Naive thymus-derived CD4-positive, alpha-beta T cell (primary cell): ENCODE measurements at regions not wholly inside any gene's neighbourhood (a gene's known extent, or its start where the extent isn't known, plus 50 kb on each side); places are given as distances from the start of the nearest gene placed in this dataset.

Source experiments
- ATAC-seq: fragments of 150-1000 bp; cut with Tn5 transposase; 2 replicates; pipeline ENCODE4 v1.10.0; 2021; ENCODE audit warnings: mild to moderate bottlenecking, moderate library complexity
- CTCF ChIA-PET: fragments of 350-600 bp; sonication (Branson Sonifier 250); formaldehyde crosslinking; loops from one replicate; lab custom pipeline; 2021; ENCODE audit warnings: antibody characterized with exemption; lab: Charles Lee
- POLR2A ChIA-PET: fragments of 350-600 bp; sonication (Branson Sonifier 250); formaldehyde crosslinking; loops from one replicate; lab custom pipeline; 2021; ENCODE audit warnings: antibody characterized with exemption, inconsistent platforms; lab: Charles Lee
- DNase-seq, 9 donors: peaks; one replicate each; pipeline versions ENCODE4 v3.0.0 to v3.0.0-alpha.2; 2020 to 2022; ENCODE audit warnings: mixed read lengths in 1 of 9
- H3K27ac ChIP-seq: one replicate; pipeline ENCODE4 v1.7.0; 2013; ENCODE audit warnings: mild to moderate bottlenecking, low read depth, low read length, moderate library complexity
- H3K27me3 ChIP-seq, 2 donors: one replicate each; pipeline ENCODE4 v1.7.0; 2013; ENCODE audit warnings: low read length in 2 of 2, mild to moderate bottlenecking in 2 of 2, moderate library complexity in 2 of 2; ENCODE audit not compliant: control insufficient read depth in 2 of 2, insufficient read depth in 2 of 2
- H3K36me3 ChIP-seq, 3 experiments: 1 replicate in 2 of 3; 2 replicates in 1 of 3; pipeline ENCODE4 v1.7.0; 2013; ENCODE audit warnings: low read length in 3 of 3, mild to moderate bottlenecking in 3 of 3, moderate library complexity in 1 of 3; ENCODE audit not compliant: insufficient read depth in 3 of 3, control insufficient read depth in 2 of 3
- H3K4me1 ChIP-seq, 2 donors: one replicate each; pipeline ENCODE4 v1.7.0; 2013; ENCODE audit warnings: low read length in 2 of 2, mild to moderate bottlenecking in 2 of 2, moderate library complexity in 1 of 2; ENCODE audit not compliant: control insufficient read depth in 2 of 2, insufficient read depth in 2 of 2
- H3K4me3 ChIP-seq: 2 replicates; pipeline ENCODE4 v1.7.0; 2013; ENCODE audit warnings: mild to moderate bottlenecking, low read length
- H3K9me3 ChIP-seq, 3 experiments: 1 replicate in 2 of 3; 2 replicates in 1 of 3; pipeline ENCODE4 v1.7.0; 2013; ENCODE audit warnings: low read length in 3 of 3; ENCODE audit not compliant: control insufficient read depth in 2 of 3
- H3K27ac Mint-ChIP-seq, 9 donors: one replicate each; pipeline ENCODE4 v1.8.0; 2020 to 2022; ENCODE audit warnings: mixed read lengths in 9 of 9, mild to moderate bottlenecking in 8 of 9, moderate library complexity in 5 of 9, inconsistent platforms in 2 of 9
- H3K27me3 Mint-ChIP-seq, 5 donors: one replicate each; pipeline ENCODE4 v1.8.0; 2021 to 2022; ENCODE audit warnings: mixed read lengths in 5 of 5, mild to moderate bottlenecking in 1 of 5
- H3K36me3 Mint-ChIP-seq, 5 donors: one replicate each; pipeline ENCODE4 v1.8.0; 2020 to 2022; ENCODE audit warnings: mixed read lengths in 5 of 5, mild to moderate bottlenecking in 3 of 5, inconsistent platforms in 1 of 5
- H3K4me1 Mint-ChIP-seq, 7 donors: one replicate each; pipeline ENCODE4 v1.8.0; 2020 to 2022; ENCODE audit warnings: mixed read lengths in 7 of 7, mild to moderate bottlenecking in 3 of 7, inconsistent platforms in 1 of 7
- H3K4me3 Mint-ChIP-seq, 10 donors: one replicate each; pipeline ENCODE4 v1.8.0; 2020 to 2022; ENCODE audit warnings: mild to moderate bottlenecking in 10 of 10, mixed read lengths in 10 of 10, moderate library complexity in 6 of 10, inconsistent platforms in 2 of 10
- H3K9me3 Mint-ChIP-seq, 11 donors: one replicate each; pipeline ENCODE4 v1.8.0; 2020 to 2022; ENCODE audit warnings: mixed read lengths in 11 of 11, mild to moderate bottlenecking in 4 of 11, inconsistent platforms in 1 of 11, moderate library complexity in 1 of 11
- intact Hi-C, 2 donors: fragments of 100-400 bp; cut with micrococcal nuclease; formaldehyde crosslinking; loops; one replicate each; pipeline ENCODE4 v1.15.1; 2023

GRCh38 chr4:11074581-11075241 is 354.0 kb downstream of the HS3ST1 start:
- no peak overlapping the region for H3K27ac Mint-ChIP-seq
- ChIA-PET CTCF (no interaction called here), POLR2A (no interaction called here)
- no peaks in the 10 kb centered on the region for H3K36me3 Mint-ChIP-seq
- H3K27me3 Mint-ChIP-seq: peaks cover 0 to 3% (median 0%) of the 10 kb centered on the region in 5 donors
- H3K4me1 Mint-ChIP-seq: peaks cover 0 to 2% (median 0%) of the 10 kb centered on the region in 7 donors
- H3K27ac ChIP-seq: no peak overlapping the region
- no peak for DNase-seq
- H3K36me3 ChIP-seq: no peaks in the 10 kb centered on the region
- H3K27me3 ChIP-seq: no peaks in the 10 kb centered on the region
- no peaks in the 10 kb centered on the region for H3K4me1 ChIP-seq
- no peak overlapping the region for H3K4me3 ChIP-seq
- H3K9me3 Mint-ChIP-seq: peaks cover 0 to 3% (median 0%) of the 10 kb centered on the region in 11 donors
- intact Hi-C loops: no loop called here
- H3K9me3 ChIP-seq: no peaks in the 10 kb centered on the region
- ATAC-seq: no peak
- H3K4me3 Mint-ChIP-seq: no peak overlapping the region

- H3K4me1 ChIP-seq: no peaks in the 10 kb centered on the region
- Mint-ChIP-seq H3K9me3 (peaks cover 0 to 3% (median 0%) of the 10 kb centered on the region in 11 donors), H3K27ac (no peak overlapping the region), H3K36me3 (no peaks in the 10 kb centered on the region), H3K4me1 (peaks cover 0 to 2% (median 0%) of the 10 kb centered on the region in 7 donors), H3K4me3 (no peak overlapping the region), H3K27me3 (peaks cover 0 to 5% (median 0%) of the 10 kb centered on the region in 5 donors)
- ChIA-PET POLR2A (no interaction called here), CTCF (no interaction called here)
- H3K27me3 ChIP-seq: no peaks in the 10 kb centered on the region
- H3K9me3 ChIP-seq: no peaks in the 10 kb centered on the region
- intact Hi-C loops: no loop called here
- no peaks in the 10 kb centered on the region for H3K36me3 ChIP-seq
- ATAC-seq (no peak), DNase-seq (no peak)
- no peak overlapping the region for H3K27ac ChIP-seq
- H3K4me3 ChIP-seq: no peak overlapping the region
Measured at GRCh38 chr4:11073621-11074051, 355.1 kb downstream of the HS3ST1 start.

GRCh38 chr4:11072999-11073398 is 355.7 kb downstream of the HS3ST1 start:
- no peaks in the 10 kb centered on the region for H3K9me3 ChIP-seq
- ATAC-seq (no peak), DNase-seq (no peak)
- peaks cover 0 to 2% (median 0%) of the 10 kb centered on the region in 7 donors for H3K4me1 Mint-ChIP-seq
- H3K27me3 ChIP-seq: no peaks in the 10 kb centered on the region
- no peak overlapping the region for H3K4me3 ChIP-seq
- peaks cover 0 to 3% (median 0%) of the 10 kb centered on the region in 11 donors for H3K9me3 Mint-ChIP-seq
- H3K27ac ChIP-seq: no peak overlapping the region
- no peaks in the 10 kb centered on the region for H3K4me1 ChIP-seq
- no peak overlapping the region for H3K27ac Mint-ChIP-seq
- peaks cover 0 to 8% (median 0%) of the 10 kb centered on the region in 5 donors for H3K27me3 Mint-ChIP-seq
- ChIA-PET CTCF (no interaction called here), POLR2A (no interaction called here)
- intact Hi-C loops: no loop called here
- H3K4me3 Mint-ChIP-seq: no peak overlapping the region
- no peaks in the 10 kb centered on the region for H3K36me3 Mint-ChIP-seq
- H3K36me3 ChIP-seq: no peaks in the 10 kb centered on the region

- ChIA-PET CTCF (no interaction called here), POLR2A (no interaction called here)
- ATAC-seq: no peak
- Histone ChIP-seq H3K4me3 (no peak overlapping the region), H3K9me3 (no peaks in the 10 kb centered on the region), H3K4me1 (no peaks in the 10 kb centered on the region), H3K27ac (no peak overlapping the region), H3K36me3 (no peaks in the 10 kb centered on the region), H3K27me3 (no peaks in the 10 kb centered on the region)
- Mint-ChIP-seq H3K9me3 (peaks cover 0 to 3% (median 0%) of the 10 kb centered on the region in 11 donors), H3K27me3 (peaks cover 0 to 8% (median 0%) of the 10 kb centered on the region in 5 donors), H3K4me1 (peaks cover 0 to 2% (median 0%) of the 10 kb centered on the region in 7 donors), H3K27ac (no peak overlapping the region), H3K4me3 (no peak overlapping the region), H3K36me3 (no peaks in the 10 kb centered on the region)
- intact Hi-C loops: no loop called here
- DNase-seq: no peak
Measured at GRCh38 chr4:11072463-11072862, 356.2 kb downstream of the HS3ST1 start.

GRCh38 chr4:11070813-11071212 is 357.9 kb downstream of the HS3ST1 start:
- Mint-ChIP-seq H3K36me3 (no peaks in the 10 kb centered on the region), H3K27me3 (peaks cover 0 to 8% (median 0%) of the 10 kb centered on the region in 5 donors), H3K4me1 (peaks cover 0 to 5% (median 0%) of the 10 kb centered on the region in 7 donors), H3K9me3 (peaks cover 0 to 4% (median 0%) of the 10 kb centered on the region in 11 donors), H3K27ac (no peak overlapping the region), H3K4me3 (no peak overlapping the region)
- Histone ChIP-seq H3K36me3 (no peaks in the 10 kb centered on the region), H3K9me3 (no peaks in the 10 kb centered on the region), H3K4me3 (no peak overlapping the region), H3K27me3 (no peaks in the 10 kb centered on the region), H3K27ac (no peak overlapping the region), H3K4me1 (no peaks in the 10 kb centered on the region)
- ChIA-PET POLR2A (no interaction called here), CTCF (no interaction called here)
- ATAC-seq (no peak), DNase-seq (no peak)
- intact Hi-C loops: no loop called here

- no peak overlapping the region for H3K27ac Mint-ChIP-seq
- CTCF ChIA-PET: no interaction called here
- Histone ChIP-seq H3K36me3 (no peaks in the 10 kb centered on the region), H3K27me3 (no peaks in the 10 kb centered on the region), H3K27ac (no peak overlapping the region), H3K9me3 (no peaks in the 10 kb centered on the region), H3K4me3 (no peak overlapping the region), H3K4me1 (no peaks in the 10 kb centered on the region)
- H3K4me3 Mint-ChIP-seq: no peak overlapping the region
- intact Hi-C loops: no loop called here
- peaks cover 0 to 4% (median 0%) of the 10 kb centered on the region in 11 donors for H3K9me3 Mint-ChIP-seq
- DNase-seq: no peak
- peaks cover 0 to 8% (median 0%) of the 10 kb centered on the region in 5 donors for H3K27me3 Mint-ChIP-seq
- POLR2A ChIA-PET: no interaction called here
- H3K36me3 Mint-ChIP-seq: no peaks in the 10 kb centered on the region
- no peak for ATAC-seq
- peaks cover 0 to 5% (median 0%) of the 10 kb centered on the region in 7 donors for H3K4me1 Mint-ChIP-seq
Measured at GRCh38 chr4:11069581-11070211, 359.0 kb downstream of the HS3ST1 start.
